IMR-90 (cell line): ENCODE measurements at regions not wholly inside any gene's neighbourhood (a gene's known extent, or its start where the extent isn't known, plus 50 kb on each side); places are given as distances from the start of the nearest gene placed in this dataset.

ENCODE experiments used
- ATAC-seq: fragments of 200-7000 bp; cut with Tn5 transposase; 2 replicates; pipeline ENCODE4 v1.9.1; 2020; ENCODE audit warnings: low read depth, mild to moderate bottlenecking, moderate library complexity
- BruUV-seq: library from RNA; stranded (reverse); fragments of 400-500 nt; replicated peaks from 2 replicates; lab custom pipeline; 2021; lab: Mats Ljungman, UMichigan
- CTCF ChIA-PET: fragments of 300-600 bp; formaldehyde crosslinking; extraction: SDS; loops from one replicate; lab custom pipeline; 2021; ENCODE audit warnings: antibody characterized with exemption; lab: Yijun Ruan, JAX
- POLR2A ChIA-PET: fragments of 300-600 bp; sonication (Branson Sonifier 250); formaldehyde crosslinking; loops from one replicate; lab custom pipeline; 2022; ENCODE audit warnings: antibody characterized with exemption; ENCODE audit not compliant: unreplicated experiment; lab: Charles Lee
- DNase-seq: peaks from one replicate; pipeline ENCODE4 v3.0.0; 2013
- H2AFZ ChIP-seq: replicated peaks from 2 replicates; pipeline ENCODE3; 2013; ENCODE audit warnings: low read length, mild to moderate bottlenecking; ENCODE audit not compliant: poor library complexity
- H2AK5ac ChIP-seq: 2 replicates; pipeline ENCODE4 v1.6.1; 2013; ENCODE audit warnings: low read depth, low read length, inconsistent platforms
- H2AK9ac ChIP-seq: replicated peaks from 2 replicates; pipeline ENCODE3; 2013; ENCODE audit warnings: mild to moderate bottlenecking, low read depth, low read length, moderate library complexity; ENCODE audit not compliant: poor library complexity
- H2BK120ac ChIP-seq: 2 replicates; pipeline ENCODE4 v1.6.1; 2013; ENCODE audit warnings: low read depth, low read length, inconsistent platforms
- H2BK15ac ChIP-seq: 3 replicates; pipeline ENCODE4 v1.6.1; 2013; ENCODE audit warnings: low read depth, low read length, inconsistent platforms
- H2BK20ac ChIP-seq: 2 replicates; pipeline ENCODE4 v1.6.1; 2013; ENCODE audit warnings: low read depth, mild to moderate bottlenecking, inconsistent platforms, low read length, moderate library complexity
- H2BK5ac ChIP-seq: 2 replicates; pipeline ENCODE4 v1.6.1; 2013; ENCODE audit warnings: mild to moderate bottlenecking, low read depth, low read length, inconsistent platforms; ENCODE audit not compliant: poor library complexity, severe bottlenecking
- H3K14ac ChIP-seq: replicated peaks from 2 replicates; pipeline ENCODE4 v1.6.1; 2013; ENCODE audit warnings: low read depth, low read length, inconsistent platforms
- H3K18ac ChIP-seq: 2 replicates; pipeline ENCODE4 v1.6.1; 2013; ENCODE audit warnings: low read depth, low read length, control low read depth
- H3K23ac ChIP-seq: 2 replicates; pipeline ENCODE4 v1.6.1; 2013; ENCODE audit warnings: low read depth, low read length, inconsistent platforms
- H3K27ac ChIP-seq: 2 replicates; pipeline ENCODE4 v1.5.1; 2013; ENCODE audit warnings: mild to moderate bottlenecking, control low read depth, low read length; ENCODE audit not compliant: insufficient read depth
- H3K27me3 ChIP-seq: 2 replicates; pipeline ENCODE4 v1.6.1; 2013; ENCODE audit warnings: low read length; ENCODE audit not compliant: control insufficient read depth, insufficient read depth
- H3K36me3 ChIP-seq: 2 replicates; pipeline ENCODE4 v1.6.1; 2013; ENCODE audit warnings: low read length, mixed read lengths; ENCODE audit not compliant: control insufficient read depth, insufficient read depth
- H3K4ac ChIP-seq: 2 replicates; pipeline ENCODE4 v1.6.1; 2013; ENCODE audit warnings: low read depth, low read length, inconsistent platforms
- H3K4me1 ChIP-seq: 2 replicates; pipeline ENCODE4 v1.6.1; 2013; ENCODE audit warnings: low read length, mixed read lengths; ENCODE audit not compliant: control insufficient read depth, insufficient read depth
- H3K4me2 ChIP-seq: 2 replicates; pipeline ENCODE4 v1.6.1; 2013; ENCODE audit warnings: low read depth, mild to moderate bottlenecking, control low read depth, low read length, moderate library complexity
- H3K4me3 ChIP-seq: 2 replicates; pipeline ENCODE4 v1.5.1; 2013; ENCODE audit warnings: low read depth, mild to moderate bottlenecking, control low read depth, low read length, moderate library complexity; ENCODE audit not compliant: insufficient read depth
- H3K56ac ChIP-seq: 2 replicates; pipeline ENCODE4 v1.6.1; 2013; ENCODE audit warnings: low read length, inconsistent platforms; ENCODE audit not compliant: insufficient read depth; ENCODE audit errors: extremely low read depth
- H3K79me1 ChIP-seq, 2 experiments: 2 replicates each; pipeline ENCODE4 v1.6.1; 2013; ENCODE audit warnings: low read length in 2 of 2, inconsistent platforms in 1 of 2, low read depth in 1 of 2
- H3K9ac ChIP-seq: 2 replicates; pipeline ENCODE4 v1.6.1; 2013; ENCODE audit warnings: low read depth, low read length, control low read depth
- H3K9me1 ChIP-seq: 2 replicates; pipeline ENCODE4 v1.6.1; 2013; ENCODE audit warnings: low read length, inconsistent platforms; ENCODE audit not compliant: insufficient read depth
- H3K9me3 ChIP-seq: 2 replicates; pipeline ENCODE4 v1.6.1; 2013; ENCODE audit warnings: low read length; ENCODE audit not compliant: control insufficient read depth, insufficient read depth
- H4K20me1 ChIP-seq: 2 replicates; pipeline ENCODE4 v1.6.1; 2013; ENCODE audit warnings: low read length, inconsistent platforms; ENCODE audit not compliant: insufficient read depth
- H4K5ac ChIP-seq: 2 replicates; pipeline ENCODE4 v1.6.1; 2013; ENCODE audit warnings: mild to moderate bottlenecking, low read depth, low read length, control low read depth
- H4K8ac ChIP-seq, 2 experiments: 2 replicates each; pipeline ENCODE4 v1.6.1; 2013; ENCODE audit warnings: low read depth in 2 of 2, low read length in 2 of 2, control low read depth in 1 of 2, inconsistent platforms in 1 of 2
- H4K91ac ChIP-seq: 2 replicates; pipeline ENCODE4 v1.6.1; 2013; ENCODE audit warnings: low read depth, low read length, inconsistent platforms; ENCODE audit not compliant: insufficient read depth
- CHD1 ChIP-seq: IDR thresholded peaks from 2 replicates; pipeline ENCODE4 v1.6.1; 2012; ENCODE audit warnings: low read depth, low read length, improper control_type of control experiment
- ELK1 ChIP-seq: fragments of 150-350 bp; IDR thresholded peaks from 2 replicates; pipeline ENCODE4 v1.6.1; 2016; ENCODE audit warnings: low read depth, mild to moderate bottlenecking, low read length, moderate library complexity, borderline replicate concordance
- MXI1 ChIP-seq: IDR thresholded peaks from 2 replicates; pipeline ENCODE4 v1.6.1; 2012; ENCODE audit warnings: low read depth, mild to moderate bottlenecking, low read length, moderate library complexity, borderline replicate concordance
- RAD21 ChIP-seq: IDR thresholded peaks from 2 replicates; pipeline ENCODE4 v1.6.1; 2012; ENCODE audit warnings: low read length, improper control_type of control experiment
- RCOR1 ChIP-seq: IDR thresholded peaks from 2 replicates; pipeline ENCODE4 v1.6.1; 2012; ENCODE audit warnings: mild to moderate bottlenecking, low read length, improper control_type of control experiment; ENCODE audit not compliant: insufficient replicate concordance
- SMC3 ChIP-seq: fragments of 150-350 bp; IDR thresholded peaks from 2 replicates; pipeline ENCODE4 v1.6.1; 2016; ENCODE audit warnings: low read depth, mild to moderate bottlenecking, antibody characterized with exemption, low read length, moderate library complexity
- WGBS, 2 experiments: methylation state at CpG; one replicate each; pipeline versions ENCODE4 v1.1.5 to v1.1.7; 2013; ENCODE audit warnings: missing lambda C conversion rate in 2 of 2; ENCODE audit not compliant: insufficient read length in 1 of 2; ENCODE audit errors: extremely low coverage in 2 of 2; 5-methylcytosine and 5-hydroxymethylcytosine counted together
- dilution Hi-C: fragments of 300-500 bp; cut with HindIII; formaldehyde crosslinking; loops from one replicate; pipeline ENCODE4 v1.14.3; 2018; ENCODE audit warnings: low sequenced_read_pairs; ENCODE audit not compliant: unreplicated experiment
- in situ Hi-C: fragments of 300-500 bp; cut with MboI; formaldehyde crosslinking; loops from 3 replicates; pipeline ENCODE4 v1.14.3; 2019; ENCODE audit warnings: low sequenced_read_pairs, inconsistent platforms, mixed read lengths
- intact Hi-C: fragments of 100-400 bp; cut with micrococcal nuclease; formaldehyde crosslinking; loops from 2 replicates; pipeline ENCODE4 v1.10.0; 2022
- TF ChIP-seq, protein P1 (sequence below): fragments of 150-350 bp; IDR thresholded peaks from 2 replicates; pipeline ENCODE4 v1.6.1; 2017; ENCODE audit warnings: mild to moderate bottlenecking, antibody characterized with exemption, low read length, low read depth

- no peaks in the 10 kb centered on the region for H3K9me1 ChIP-seq
- no peaks in the 10 kb centered on the region for H3K36me3 ChIP-seq
- H4K91ac ChIP-seq: 0 out of 2 replicates have a peak overlapping the region, but pooled peaks have one; percentile 16
- no peak overlapping the region for H2AK5ac ChIP-seq
- no peaks in the 10 kb centered on the region for H3K27me3 ChIP-seq
- no peak overlapping the region for H3K9ac ChIP-seq
- no peak overlapping the region for H3K56ac ChIP-seq
- BruUV-seq: no TSS peak
- H3K14ac ChIP-seq: no peak overlapping the region
- no peak overlapping the region for H4K5ac ChIP-seq
- dilution Hi-C loops: no loop called here
- intact Hi-C loops: no loop called here
- H2BK120ac ChIP-seq: no peak overlapping the region; the same call in 1 of the 2 replicates
- H3K4ac ChIP-seq: peak overlapping the region; percentile 5; the same call in 1 of the 2 replicates
- in situ Hi-C loops: no loop called here
- H3K23ac ChIP-seq: no peak overlapping the region
- ChIA-PET POLR2A (no interaction called here), CTCF (interaction anchor here (0.7 to 1.1 kb wide), 2 partner anchors 13 to 504 kb away, joined by 3 to 6 read pairs; no protein-coding TSS in a partner anchor)
- H3K18ac ChIP-seq: peak overlapping the region; percentile 42; the same call in 1 of the 2 replicates
- no peak overlapping the region for H2AFZ ChIP-seq
- no peak overlapping the region; the same call in 1 of the 2 replicates for H2BK20ac ChIP-seq
- H3K27ac ChIP-seq: no peak overlapping the region
- no peak for ATAC-seq
- no peak overlapping the region for H4K8ac ChIP-seq
- no peak overlapping the region for H2BK15ac ChIP-seq
- H3K9me3 ChIP-seq: no peaks in the 10 kb centered on the region
- no CpG with 5 or more reads among the region's 1 CpG for WGBS, 2 experiments
- TF ChIP-seq ELK1: no peak
- TF ChIP-seq RAD21: no peak
- TF ChIP-seq, protein P1, sequence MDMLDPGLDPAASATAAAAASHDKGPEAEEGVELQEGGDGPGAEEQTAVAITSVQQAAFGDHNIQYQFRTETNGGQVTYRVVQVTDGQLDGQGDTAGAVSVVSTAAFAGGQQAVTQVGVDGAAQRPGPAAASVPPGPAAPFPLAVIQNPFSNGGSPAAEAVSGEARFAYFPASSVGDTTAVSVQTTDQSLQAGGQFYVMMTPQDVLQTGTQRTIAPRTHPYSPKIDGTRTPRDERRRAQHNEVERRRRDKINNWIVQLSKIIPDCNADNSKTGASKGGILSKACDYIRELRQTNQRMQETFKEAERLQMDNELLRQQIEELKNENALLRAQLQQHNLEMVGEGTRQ: no peak
- no peak for TF ChIP-seq RCOR1
- no peak for TF ChIP-seq MXI1
- TF ChIP-seq CHD1: no peak
- no peak for TF ChIP-seq SMC3
- no peak overlapping the region for H2BK5ac ChIP-seq
- H2AK9ac ChIP-seq: no peak overlapping the region
- no peak overlapping the region for H3K4me3 ChIP-seq
- no peaks in the 10 kb centered on the region for H3K79me1 ChIP-seq
- H3K4me2 ChIP-seq: no peak overlapping the region
- DNase-seq: no peak
- peaks cover 8% of the 10 kb centered on the region for H3K4me1 ChIP-seq
- no peaks in the 10 kb centered on the region for H4K20me1 ChIP-seq
These were observed 320.4 kb upstream of the DDHD1 start for GRCh38 chr14:53473480-53473879.
